Hepatocyte (in vitro differentiated cells): ENCODE measurements at regions not wholly inside any gene's neighbourhood (a gene's known extent, or its start where the extent isn't known, plus 50 kb on each side); places are given as distances from the start of the nearest gene placed in this dataset.

Source experiments
- CTCF ChIP-seq: fragments of 200-600 bp; sonication (generic); IDR thresholded peaks from 2 replicates; pipeline ENCODE4 v1.5.1; 2016; ENCODE audit warnings: antibody characterized with exemption, mild to moderate bottlenecking; ENCODE audit not compliant: poor library complexity
- EZH2 ChIP-seq: fragments of 200-600 bp; sonication (generic); IDR thresholded peaks from 2 replicates; pipeline ENCODE4 v1.6.1; 2016; ENCODE audit warnings: antibody characterized with exemption, mild to moderate bottlenecking, borderline replicate concordance
- EZH2phosphoT487 ChIP-seq: fragments of 200-600 bp; sonication (generic); IDR thresholded peaks from one replicate; pipeline ENCODE4 v1.6.1; 2018; ENCODE audit warnings: antibody characterized with exemption, mild to moderate bottlenecking, low read depth, moderate library complexity; ENCODE audit not compliant: unreplicated experiment, severe bottlenecking

DNA sequence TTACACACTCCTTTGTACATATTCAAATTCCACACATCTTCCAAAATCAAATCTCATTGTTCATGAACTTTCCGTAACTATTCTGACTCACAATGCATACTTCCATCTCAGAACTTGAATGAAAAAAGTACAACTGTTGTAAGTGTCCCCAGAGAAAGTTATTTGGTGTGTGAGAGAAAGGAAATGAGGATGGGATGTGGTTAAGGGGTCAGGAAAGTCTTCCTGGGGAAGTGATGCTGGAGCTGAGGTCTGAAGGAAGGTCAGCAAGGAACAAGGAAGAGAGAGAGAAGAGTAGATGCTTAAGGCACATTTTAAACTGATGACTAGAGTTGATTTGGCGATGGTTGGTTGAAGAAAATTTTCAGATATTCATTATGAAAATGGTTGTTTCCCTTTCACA, 340.0 kb upstream of the STXBP6 start:
- TF ChIP-seq CTCF: no peak
- TF ChIP-seq EZH2: no peak
- no peak for TF ChIP-seq EZH2phosphoT487
